ENCODE measurements at regions not wholly inside any gene's neighbourhood (a gene's known extent, or its start where the extent isn't known, plus 50 kb on each side); places are given as distances from the start of the nearest gene placed in this dataset.
A peak's percentile ranks its signal among the peaks of the same experiment; 100 is the strongest.

DNA sequence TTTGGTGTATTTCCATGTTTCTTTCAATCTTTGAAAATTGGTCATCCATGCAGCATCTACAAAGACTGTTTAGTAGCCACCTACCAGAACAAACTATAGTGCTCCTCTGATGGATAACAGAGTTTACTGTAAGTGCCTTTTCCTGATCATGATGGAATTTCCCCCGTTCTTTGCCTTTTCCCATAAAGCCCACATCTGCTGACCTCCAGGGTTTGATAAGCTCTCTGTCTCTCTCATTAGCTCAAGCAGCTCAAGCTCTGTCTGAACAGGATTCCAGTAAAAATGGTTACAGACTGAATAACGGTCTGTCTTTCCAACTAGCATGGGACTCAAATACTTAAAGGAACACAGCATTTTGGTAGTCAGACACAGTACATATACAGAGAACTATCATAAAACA is 308.4 kb upstream of the SORL1-AS1 start:
- no peaks in the 10 kb centered on the region for H3K4me1 ChIP-seq (ENCODE audit: insufficient read depth)
- H3K36me3 ChIP-seq (ENCODE audit: insufficient read depth): no peaks in the 10 kb centered on the region
- 29% methylated on average over 2 of the region's 2 CpGs for WGBS
- H3K27ac ChIP-seq (ENCODE audit: low read depth): no peak overlapping the region
- H3K4me3 ChIP-seq (ENCODE audit: low read depth, low read length): no peak overlapping the region
- DNase-seq (ENCODE audit: extremely low spot score): no peak

DNA sequence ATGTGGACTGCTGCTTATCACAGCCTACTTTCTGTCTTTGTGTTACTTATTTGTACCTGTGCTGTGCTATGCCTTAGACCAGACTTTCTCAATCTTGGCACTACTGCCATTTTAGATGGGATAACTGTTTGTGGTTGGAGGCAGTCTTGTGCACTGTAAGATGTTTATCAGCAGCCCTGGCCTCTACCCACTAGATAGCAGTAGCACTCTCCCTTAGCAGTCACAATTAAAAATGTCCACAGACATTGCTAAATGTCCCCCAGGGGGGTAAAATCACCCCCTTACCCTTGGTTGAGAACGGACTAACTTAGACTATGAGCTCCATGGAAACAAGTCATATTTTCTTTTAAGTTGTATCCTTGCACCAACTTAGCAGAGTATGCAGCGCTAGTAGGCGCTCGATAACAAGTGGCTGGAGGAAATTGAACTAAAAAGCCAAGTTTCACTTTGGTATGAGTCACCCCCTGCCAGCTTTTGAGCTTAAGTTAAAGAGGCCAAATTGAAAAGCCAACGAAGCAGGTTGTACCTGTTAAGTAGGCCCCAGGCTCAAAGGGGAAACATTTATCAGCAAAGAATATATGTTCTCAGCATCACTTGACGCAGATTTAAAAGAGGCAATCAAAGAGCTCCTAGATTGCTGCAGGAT is 304.8 kb upstream of the SORL1-AS1 start:
- Histone ChIP-seq H3K27ac (ENCODE audit: low read depth) (no peak overlapping the region), H3K36me3 (ENCODE audit: insufficient read depth) (no peaks in the 10 kb centered on the region), H3K4me1 (ENCODE audit: insufficient read depth) (no peaks in the 10 kb centered on the region), H3K4me3 (ENCODE audit: low read depth, low read length) (no peak overlapping the region)
- DNase-seq (ENCODE audit: extremely low spot score): no peak
- 79% methylated on average over 6 of the region's 6 CpGs for WGBS

DNA sequence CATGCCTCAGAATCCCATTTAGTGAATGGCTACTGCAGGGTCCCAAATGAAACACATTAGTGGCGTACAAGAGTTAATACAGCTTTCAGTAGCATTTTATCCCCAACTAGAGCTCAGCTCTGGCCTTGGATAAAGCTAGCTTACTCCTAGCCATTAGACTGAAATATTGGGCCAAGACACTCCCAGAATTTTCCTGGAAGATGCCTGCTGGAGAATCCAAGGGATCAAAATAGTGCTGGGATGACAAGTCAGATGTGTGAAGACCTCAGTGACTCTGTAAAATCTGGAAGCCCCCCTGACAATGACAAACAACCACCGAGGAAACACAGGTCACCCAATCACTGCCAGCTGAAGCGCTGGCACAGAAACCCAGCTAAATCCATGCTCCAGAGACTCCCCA is 303.1 kb upstream of the SORL1-AS1 start:
- DNase-seq (ENCODE audit: extremely low spot score): no peak
- Histone ChIP-seq H3K36me3 (ENCODE audit: insufficient read depth) (no peaks in the 10 kb centered on the region), H3K27ac (ENCODE audit: low read depth) (no peak overlapping the region), H3K4me1 (ENCODE audit: insufficient read depth) (no peaks in the 10 kb centered on the region), H3K4me3 (ENCODE audit: low read depth, low read length) (no peak overlapping the region)
- WGBS: 56% methylated on average over 3 of the region's 3 CpGs

DNA sequence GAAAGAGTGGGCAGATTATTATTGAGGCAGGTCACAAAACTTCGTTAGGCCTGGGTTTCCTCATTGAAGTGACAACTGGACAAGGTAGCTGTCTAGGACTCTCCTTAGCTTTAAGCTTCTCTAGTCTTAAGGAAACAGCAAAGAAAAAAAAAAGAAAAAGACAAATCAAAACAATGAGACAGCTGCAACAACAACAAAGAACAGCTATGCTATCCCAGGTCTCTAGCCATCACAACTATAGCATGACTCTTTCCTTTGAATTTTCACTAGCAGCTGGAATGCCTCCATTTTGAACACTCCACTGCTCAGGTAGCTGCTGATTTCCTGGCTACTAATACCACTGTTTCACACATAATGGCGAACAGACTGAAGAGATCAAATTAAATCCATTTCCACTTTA is 302.4 kb upstream of the SORL1-AS1 start:
- no peaks in the 10 kb centered on the region for H3K4me1 ChIP-seq (ENCODE audit: insufficient read depth)
- H3K27ac ChIP-seq (ENCODE audit: low read depth): no peak overlapping the region
- DNase-seq (ENCODE audit: extremely low spot score): no peak
- no peaks in the 10 kb centered on the region for H3K36me3 ChIP-seq (ENCODE audit: insufficient read depth)
- no peak overlapping the region for H3K4me3 ChIP-seq (ENCODE audit: low read depth, low read length)
- 81% methylated on average over 2 of the region's 2 CpGs for WGBS

DNA sequence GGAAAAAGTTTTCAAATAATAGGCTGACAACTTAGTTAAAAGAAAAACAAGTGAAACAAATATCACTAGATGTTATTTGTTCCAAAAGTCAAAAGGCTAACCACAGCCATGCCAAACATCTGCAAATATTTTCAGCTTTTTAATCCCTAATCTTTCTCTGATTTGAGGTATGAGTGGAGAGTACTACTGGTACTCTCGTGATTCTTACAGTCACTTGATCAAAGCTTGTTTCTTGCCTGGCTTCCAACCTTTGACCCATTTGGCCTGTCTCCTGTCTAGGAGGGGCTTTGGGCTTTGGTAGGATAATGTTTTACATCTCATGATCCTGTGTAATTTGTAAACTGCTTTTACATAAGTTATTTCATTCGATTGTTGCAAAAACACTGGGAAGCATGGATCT is 301.8 kb upstream of the SORL1-AS1 start:
- Histone ChIP-seq H3K27ac (ENCODE audit: low read depth) (no peak overlapping the region), H3K4me1 (ENCODE audit: insufficient read depth) (no peaks in the 10 kb centered on the region), H3K4me3 (ENCODE audit: low read depth, low read length) (no peak overlapping the region), H3K36me3 (ENCODE audit: insufficient read depth) (no peaks in the 10 kb centered on the region)
- DNase-seq (ENCODE audit: extremely low spot score): no peak
- 31% methylated on average over 2 of the region's 2 CpGs for WGBS

DNA sequence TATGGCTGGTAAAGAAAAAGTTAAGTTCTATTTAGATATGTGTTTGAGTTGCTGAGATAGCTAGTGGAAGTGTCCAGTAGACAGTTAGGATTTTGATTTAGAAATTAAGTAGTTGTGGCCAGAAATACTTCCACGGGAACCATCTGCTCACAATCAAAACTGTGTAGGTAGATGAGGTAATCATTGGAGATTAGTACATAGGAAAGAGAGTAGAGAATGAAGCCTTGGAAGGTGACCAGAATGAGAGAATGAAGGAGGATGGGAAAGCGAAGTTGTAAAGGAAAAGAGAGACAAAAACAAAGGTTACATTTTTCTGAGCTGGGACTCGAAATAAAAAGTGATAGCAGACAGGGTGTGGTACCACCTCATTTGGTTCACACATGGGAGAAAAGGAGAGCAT is 296.9 kb upstream of the SORL1-AS1 start:
- 39% methylated on average over 3 of the region's 3 CpGs for WGBS
- H3K4me3 ChIP-seq (ENCODE audit: low read depth, low read length): no peak overlapping the region
- no peaks in the 10 kb centered on the region for H3K36me3 ChIP-seq (ENCODE audit: insufficient read depth)
- H3K27ac ChIP-seq (ENCODE audit: low read depth): no peak overlapping the region
- DNase-seq (ENCODE audit: extremely low spot score): no peak
- no peaks in the 10 kb centered on the region for H3K4me1 ChIP-seq (ENCODE audit: insufficient read depth)

DNA sequence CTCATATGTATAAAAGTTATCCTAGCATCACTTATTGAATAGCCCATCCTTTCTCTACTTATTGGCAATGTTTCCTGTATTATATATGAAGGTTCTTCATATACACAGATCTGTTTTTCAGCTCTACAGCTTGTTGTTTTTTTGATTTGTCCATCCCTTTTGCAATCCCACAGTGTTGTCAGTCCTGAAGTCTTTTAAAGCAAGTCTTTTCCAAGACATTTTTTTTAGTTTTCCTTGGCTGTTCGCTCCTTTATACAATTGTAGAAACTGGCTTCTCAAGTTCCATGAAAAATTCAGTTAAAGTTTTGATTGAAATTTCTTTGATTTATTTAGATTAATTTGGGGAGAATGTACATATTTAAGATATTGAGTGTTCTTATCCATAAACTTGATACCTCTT is 295.3 kb upstream of the SORL1-AS1 start:
- WGBS: 96% methylated on average over 1 of the region's 1 CpG
- no peak for DNase-seq (ENCODE audit: extremely low spot score)
- Histone ChIP-seq H3K4me1 (ENCODE audit: insufficient read depth) (no peaks in the 10 kb centered on the region), H3K4me3 (ENCODE audit: low read depth, low read length) (no peak overlapping the region), H3K36me3 (ENCODE audit: insufficient read depth) (no peaks in the 10 kb centered on the region), H3K27ac (ENCODE audit: low read depth) (no peak overlapping the region)

DNA sequence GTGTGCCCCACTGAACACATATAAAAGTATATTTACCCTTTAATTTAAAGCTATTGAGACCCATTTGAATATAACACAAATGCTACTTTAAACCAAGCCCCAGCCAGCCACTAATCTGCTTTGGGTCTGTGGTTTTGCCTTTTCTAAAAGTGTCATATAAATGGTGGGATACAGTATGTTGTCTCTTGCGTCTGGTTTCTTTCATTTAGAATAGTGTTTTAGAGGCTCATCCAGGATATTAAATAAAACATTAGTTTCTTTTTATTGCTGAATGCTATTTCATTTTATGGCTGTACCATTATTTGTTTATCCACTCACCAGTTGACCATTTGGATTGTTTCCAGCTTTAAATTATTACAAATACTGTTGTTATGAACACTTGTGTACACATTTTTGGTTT is 290.5 kb upstream of the SORL1-AS1 start:
- DNase-seq (ENCODE audit: extremely low spot score): no peak
- H3K4me1 ChIP-seq (ENCODE audit: insufficient read depth): no peaks in the 10 kb centered on the region
- H3K4me3 ChIP-seq (ENCODE audit: low read depth, low read length): no peak overlapping the region
- WGBS: 81% methylated on average over 1 of the region's 1 CpG
- H3K27ac ChIP-seq (ENCODE audit: low read depth): no peak overlapping the region
- H3K36me3 ChIP-seq (ENCODE audit: insufficient read depth): no peaks in the 10 kb centered on the region

DNA sequence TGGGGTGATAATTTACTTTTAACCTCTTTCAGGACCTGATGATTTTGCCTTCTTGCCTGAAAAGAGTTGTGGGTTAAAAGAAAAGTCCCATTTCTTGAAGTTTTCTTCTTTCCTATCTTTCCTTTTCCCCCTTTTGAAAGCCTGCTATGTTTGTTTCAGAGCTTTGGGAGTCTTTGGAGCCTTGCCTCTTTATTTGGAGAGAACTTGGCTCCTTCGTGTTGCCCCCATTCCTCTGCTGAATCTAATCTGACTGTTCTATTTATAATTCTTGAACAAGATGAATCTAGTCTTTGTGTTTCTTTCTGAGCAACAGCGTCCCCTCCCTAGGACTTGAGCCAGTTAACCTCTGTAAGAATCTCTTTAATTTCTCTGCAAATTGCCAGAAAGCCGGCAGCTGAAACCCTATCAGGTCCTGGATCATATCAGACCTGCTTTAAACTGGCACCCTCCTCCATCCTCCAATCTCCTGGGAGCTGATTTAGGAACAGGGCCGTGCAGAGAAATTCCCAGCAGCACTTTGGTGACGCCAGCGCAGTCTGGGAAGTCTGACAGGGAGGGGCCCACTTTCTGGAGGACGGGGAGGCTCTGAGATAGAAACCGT is 289.1 kb upstream of the SORL1-AS1 start:
- WGBS: 21% methylated on average over 8 of the region's 8 CpGs
- H3K4me1 ChIP-seq (ENCODE audit: insufficient read depth): no peaks in the 10 kb centered on the region
- no peaks in the 10 kb centered on the region for H3K36me3 ChIP-seq (ENCODE audit: insufficient read depth)
- H3K4me3 ChIP-seq (ENCODE audit: low read depth, low read length): no peak overlapping the region
- H3K27ac ChIP-seq (ENCODE audit: low read depth): no peak overlapping the region
- peak; percentile 83 for DNase-seq (ENCODE audit: extremely low spot score)

DNA sequence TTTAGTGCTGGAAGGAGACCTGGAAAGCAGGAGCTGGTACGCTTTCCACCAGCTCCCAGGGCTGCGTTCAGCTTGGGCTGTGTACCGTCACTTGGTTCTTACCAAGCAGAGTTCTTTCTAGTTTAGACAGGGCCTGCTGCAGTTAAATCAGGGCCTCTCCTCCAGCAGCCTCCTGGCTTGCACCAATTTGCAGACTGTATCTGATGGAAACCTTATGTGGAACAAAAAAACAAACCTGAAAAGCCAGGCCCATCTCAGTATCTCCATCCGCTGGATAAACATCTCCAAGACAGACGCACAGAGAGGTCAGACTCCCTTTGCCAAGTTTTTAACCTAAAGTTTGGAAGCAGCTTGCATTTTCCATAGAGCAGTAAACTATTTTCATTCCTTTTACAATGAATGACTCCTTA is 288.6 kb upstream of the SORL1-AS1 start:
- 24% methylated on average over 5 of the region's 5 CpGs for WGBS
- Histone ChIP-seq H3K27ac (ENCODE audit: low read depth) (peak overlapping the region; percentile 59), H3K4me1 (ENCODE audit: insufficient read depth) (no peaks in the 10 kb centered on the region), H3K4me3 (ENCODE audit: low read depth, low read length) (no peak overlapping the region), H3K36me3 (ENCODE audit: insufficient read depth) (no peaks in the 10 kb centered on the region)
- DNase-seq (ENCODE audit: extremely low spot score): no peak

DNA sequence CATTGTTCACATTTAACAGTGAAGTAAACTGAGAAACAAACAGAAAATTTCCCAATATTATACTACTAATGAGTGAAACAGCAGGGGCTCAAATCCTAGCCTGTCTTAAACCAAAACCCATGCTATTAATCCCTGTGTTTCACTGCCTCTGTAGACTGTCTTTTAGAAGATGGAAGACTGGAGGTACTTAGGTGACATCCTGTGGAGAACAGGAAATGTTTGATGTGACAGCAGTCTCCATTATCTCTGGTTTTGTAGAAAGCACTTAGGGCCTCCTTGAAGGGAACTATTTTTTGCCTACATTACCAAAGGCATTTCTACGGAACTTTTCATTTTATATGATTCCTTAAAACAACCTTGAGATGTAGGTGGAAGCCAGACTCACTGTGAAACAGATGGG is 288.1 kb upstream of the SORL1-AS1 start:
- no peak for DNase-seq (ENCODE audit: extremely low spot score)
- 50% methylated on average over 1 of the region's 1 CpG for WGBS
- H3K4me1 ChIP-seq (ENCODE audit: insufficient read depth): no peaks in the 10 kb centered on the region
- H3K4me3 ChIP-seq (ENCODE audit: low read depth, low read length): no peak overlapping the region
- peak overlapping the region; percentile 59 for H3K27ac ChIP-seq (ENCODE audit: low read depth)
- no peaks in the 10 kb centered on the region for H3K36me3 ChIP-seq (ENCODE audit: insufficient read depth)

DNA sequence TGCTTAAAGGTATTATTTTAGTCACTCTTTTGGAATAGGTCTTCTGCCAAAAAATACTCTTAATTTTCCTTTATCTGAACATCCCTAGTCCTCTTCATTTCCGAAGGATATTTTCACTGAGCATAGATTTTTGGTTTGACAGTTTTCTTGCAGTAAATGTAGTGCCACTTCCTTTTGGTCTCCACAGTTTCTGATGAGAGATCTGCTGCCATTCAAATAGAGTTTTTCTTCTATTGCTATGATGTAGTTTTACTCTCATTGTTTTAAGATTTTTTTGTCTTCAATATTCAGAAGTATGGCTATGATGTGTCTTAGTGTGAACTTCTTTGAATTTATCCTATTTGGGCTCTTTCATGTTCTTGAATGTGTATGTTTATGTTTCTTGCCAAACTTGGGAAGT is 281.1 kb upstream of the SORL1-AS1 start:
- WGBS: 97% methylated on average over 1 of the region's 1 CpG

DNA sequence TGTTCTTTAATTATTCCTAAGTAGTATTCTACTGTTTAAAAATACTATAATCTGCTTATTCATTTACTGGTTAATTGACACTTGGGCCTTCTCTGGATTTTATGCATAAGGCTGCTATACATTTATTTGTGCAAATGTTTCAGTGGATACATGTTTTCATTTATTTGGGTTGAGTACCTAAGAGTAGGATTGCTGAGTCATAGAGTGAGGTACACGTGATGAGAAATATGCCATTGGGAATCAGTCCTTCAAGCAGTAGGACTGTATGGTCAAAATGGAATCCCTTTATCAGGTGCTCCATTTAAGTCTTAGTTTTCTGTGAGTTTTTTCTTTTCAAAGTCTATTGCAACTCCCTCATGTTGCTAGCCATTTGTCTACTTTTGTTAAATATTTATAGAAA is 275.2 kb upstream of the SORL1-AS1 start:
- Histone ChIP-seq H3K4me1 (ENCODE audit: insufficient read depth) (no peaks in the 10 kb centered on the region), H3K27ac (ENCODE audit: low read depth) (no peak overlapping the region), H3K4me3 (ENCODE audit: low read depth, low read length) (no peak overlapping the region), H3K36me3 (ENCODE audit: insufficient read depth) (no peaks in the 10 kb centered on the region)
- WGBS: 46% methylated on average over 1 of the region's 1 CpG
- DNase-seq (ENCODE audit: extremely low spot score): no peak

More for the DNA sequence above, 281.1 kb upstream of the SORL1-AS1 start:
- no peak for DNase-seq (ENCODE audit: extremely low spot score)
- Histone ChIP-seq H3K36me3 (ENCODE audit: insufficient read depth) (no peaks in the 10 kb centered on the region), H3K4me3 (ENCODE audit: low read depth, low read length) (no peak overlapping the region), H3K4me1 (ENCODE audit: insufficient read depth) (no peaks in the 10 kb centered on the region), H3K27ac (ENCODE audit: low read depth) (no peak overlapping the region)

DNA sequence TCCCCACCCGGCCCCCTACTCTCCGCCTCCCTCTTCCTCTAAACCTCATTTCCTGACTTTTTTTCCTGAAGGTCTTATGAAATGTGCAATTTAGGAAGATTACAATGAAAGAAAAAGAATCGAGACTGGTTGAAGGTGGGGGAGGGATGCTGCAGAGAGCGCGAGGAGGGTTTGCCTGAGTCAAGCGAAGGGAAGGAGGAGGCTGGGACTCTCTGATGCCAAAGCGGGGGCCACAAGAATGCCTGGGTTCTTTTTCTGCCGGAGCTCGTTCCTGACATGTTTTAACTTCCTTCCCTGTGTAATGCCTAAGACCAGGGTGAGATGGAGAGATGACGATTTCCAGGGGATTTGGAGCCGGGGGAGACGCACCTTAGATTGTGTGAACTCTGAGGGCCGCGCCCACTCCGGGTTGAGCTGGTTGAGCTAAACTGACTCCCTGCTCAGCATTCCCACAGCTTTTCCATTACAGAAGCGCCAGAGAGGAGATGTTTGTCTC is 270.5 kb upstream of the SORL1-AS1 start:
- Histone ChIP-seq H3K4me1 (ENCODE audit: insufficient read depth) (no peaks in the 10 kb centered on the region), H3K4me3 (ENCODE audit: low read depth, low read length) (peak overlapping the region; percentile 36), H3K36me3 (ENCODE audit: insufficient read depth) (no peaks in the 10 kb centered on the region), H3K27ac (ENCODE audit: low read depth) (no peak overlapping the region)
- peak; percentile 40 for DNase-seq (ENCODE audit: extremely low spot score)
- WGBS: 7% methylated on average over 16 of the region's 16 CpGs
